Natural killer cell (primary cell): ENCODE measurements at regions not wholly inside any gene's neighbourhood (a gene's known extent, or its start where the extent isn't known, plus 50 kb on each side); places are given as distances from the start of the nearest gene placed in this dataset.

Experiments
- ATAC-seq, 3 donors: fragments of 150-1000 bp in 2 of 3; fragments of 200-7000 bp in 1 of 3; cut with Tn5 transposase; 1 replicate in 1 of 3; 2 replicates in 2 of 3; pipeline ENCODE4 v1.10.0; 2021; ENCODE audit warnings: mild to moderate bottlenecking in 2 of 3, moderate library complexity in 2 of 3
- DNase-seq, 2 donors: peaks; one replicate each; pipeline versions ENCODE4 v3.0.0 to v3.0.0-alpha.2; 2013 to 2021; ENCODE audit warnings: mixed read lengths in 1 of 2
- H3K27ac ChIP-seq: one replicate; pipeline ENCODE4 v1.5.1; 2013; ENCODE audit warnings: mild to moderate bottlenecking, low read length
- H3K27me3 ChIP-seq: one replicate; pipeline ENCODE4 v1.6.1; 2013; ENCODE audit warnings: low read length; ENCODE audit not compliant: control insufficient read depth, insufficient read depth
- H3K36me3 ChIP-seq: one replicate; pipeline ENCODE4 v1.6.1; 2013; ENCODE audit warnings: low read length; ENCODE audit not compliant: control insufficient read depth, insufficient read depth
- H3K4me1 ChIP-seq: one replicate; pipeline ENCODE4 v1.6.1; 2013; ENCODE audit warnings: low read length; ENCODE audit not compliant: control insufficient read depth, insufficient read depth
- H3K4me3 ChIP-seq: one replicate; pipeline ENCODE4 v1.5.1; 2013; ENCODE audit warnings: low read length
- H3K9me3 ChIP-seq: one replicate; pipeline ENCODE4 v1.6.1; 2013; ENCODE audit warnings: low read length; ENCODE audit not compliant: control insufficient read depth, insufficient read depth
- H3K27ac Mint-ChIP-seq, 2 donors: one replicate each; pipeline ENCODE4 v1.8.0; 2022; ENCODE audit warnings: mild to moderate bottlenecking in 2 of 2, mixed read lengths in 2 of 2, moderate library complexity in 1 of 2
- H3K27me3 Mint-ChIP-seq, 2 donors: one replicate each; pipeline ENCODE4 v1.8.0; 2022; ENCODE audit warnings: low read depth in 2 of 2, mixed read lengths in 2 of 2
- H3K36me3 Mint-ChIP-seq: one replicate; pipeline ENCODE4 v1.8.0; 2022; ENCODE audit warnings: mixed read lengths
- H3K4me1 Mint-ChIP-seq, 2 donors: one replicate each; pipeline ENCODE4 v1.8.0; 2022; ENCODE audit warnings: mixed read lengths in 2 of 2
- H3K4me3 Mint-ChIP-seq: one replicate; pipeline ENCODE4 v1.8.0; 2022; ENCODE audit warnings: mild to moderate bottlenecking, moderate library complexity, mixed read lengths
- H3K9me3 Mint-ChIP-seq, 2 donors: one replicate each; pipeline ENCODE4 v1.8.0; 2022; ENCODE audit warnings: mixed read lengths in 2 of 2
- WGBS: methylation state at CpG from one replicate; pipeline ENCODE4 v1.1.7; 2013; ENCODE audit warnings: missing lambda C conversion rate; ENCODE audit not compliant: insufficient coverage; 5-methylcytosine and 5-hydroxymethylcytosine counted together
- intact Hi-C: fragments of 100-400 bp; cut with micrococcal nuclease; formaldehyde crosslinking; loops from one replicate; pipeline ENCODE4 v1.14.2; 2022
- TF ChIP-seq, protein P1 (sequence below): fragments of 200-600 bp; IDR thresholded peaks from one replicate; pipeline ENCODE4 v1.8.0; 2022; ENCODE audit warnings: antibody characterized with exemption

GRCh38 chr12:131500564-131500963 lies 210.3 kb upstream of the SFSWAP start:
- Mint-ChIP-seq H3K27me3 (no peaks in the 10 kb centered on the region), H3K27ac (no peak overlapping the region), H3K9me3 (no peaks in the 10 kb centered on the region), H3K36me3 (no peaks in the 10 kb centered on the region), H3K4me3 (no peak overlapping the region), H3K4me1 (no peaks in the 10 kb centered on the region)
- 91% methylated on average over 8 of the region's 10 CpGs for WGBS
- intact Hi-C loops: no loop called here
- H3K4me3 ChIP-seq: no peak overlapping the region
- ATAC-seq (no peak), DNase-seq (no peak)
- TF ChIP-seq, protein P1, sequence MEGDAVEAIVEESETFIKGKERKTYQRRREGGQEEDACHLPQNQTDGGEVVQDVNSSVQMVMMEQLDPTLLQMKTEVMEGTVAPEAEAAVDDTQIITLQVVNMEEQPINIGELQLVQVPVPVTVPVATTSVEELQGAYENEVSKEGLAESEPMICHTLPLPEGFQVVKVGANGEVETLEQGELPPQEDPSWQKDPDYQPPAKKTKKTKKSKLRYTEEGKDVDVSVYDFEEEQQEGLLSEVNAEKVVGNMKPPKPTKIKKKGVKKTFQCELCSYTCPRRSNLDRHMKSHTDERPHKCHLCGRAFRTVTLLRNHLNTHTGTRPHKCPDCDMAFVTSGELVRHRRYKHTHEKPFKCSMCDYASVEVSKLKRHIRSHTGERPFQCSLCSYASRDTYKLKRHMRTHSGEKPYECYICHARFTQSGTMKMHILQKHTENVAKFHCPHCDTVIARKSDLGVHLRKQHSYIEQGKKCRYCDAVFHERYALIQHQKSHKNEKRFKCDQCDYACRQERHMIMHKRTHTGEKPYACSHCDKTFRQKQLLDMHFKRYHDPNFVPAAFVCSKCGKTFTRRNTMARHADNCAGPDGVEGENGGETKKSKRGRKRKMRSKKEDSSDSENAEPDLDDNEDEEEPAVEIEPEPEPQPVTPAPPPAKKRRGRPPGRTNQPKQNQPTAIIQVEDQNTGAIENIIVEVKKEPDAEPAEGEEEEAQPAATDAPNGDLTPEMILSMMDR: no peak
- no peaks in the 10 kb centered on the region for H3K27me3 ChIP-seq
- no peak overlapping the region for H3K27ac ChIP-seq
- no peaks in the 10 kb centered on the region for H3K4me1 ChIP-seq
- H3K9me3 ChIP-seq: no peaks in the 10 kb centered on the region
- H3K36me3 ChIP-seq: no peaks in the 10 kb centered on the region

- H3K27me3 Mint-ChIP-seq: peaks cover 0 to 10% of the 10 kb centered on the region in 2 donors
- H3K27ac Mint-ChIP-seq: no peak overlapping the region
- DNase-seq: no peak
- intact Hi-C loops: no loop called here
- WGBS: 59% methylated on average over 9 of the region's 9 CpGs
- H3K4me3 Mint-ChIP-seq: no peak overlapping the region
- Histone ChIP-seq H3K36me3 (no peaks in the 10 kb centered on the region), H3K9me3 (no peaks in the 10 kb centered on the region), H3K4me1 (peaks cover 14% of the 10 kb centered on the region), H3K27me3 (no peaks in the 10 kb centered on the region), H3K27ac (no peak overlapping the region), H3K4me3 (no peak overlapping the region)
- TF ChIP-seq, protein P1: no peak
- H3K4me1 Mint-ChIP-seq: peaks cover 0 to 9% of the 10 kb centered on the region in 2 donors
- H3K36me3 Mint-ChIP-seq: no peaks in the 10 kb centered on the region
- no peaks in the 10 kb centered on the region for H3K9me3 Mint-ChIP-seq
- no peak for ATAC-seq
Measured at GRCh38 chr12:131505561-131505960, 205.3 kb upstream of the SFSWAP start.

- Histone ChIP-seq H3K9me3 (no peaks in the 10 kb centered on the region), H3K27me3 (no peaks in the 10 kb centered on the region), H3K36me3 (no peaks in the 10 kb centered on the region), H3K4me1 (peaks cover 22% of the 10 kb centered on the region), H3K27ac (no peak overlapping the region), H3K4me3 (no peak overlapping the region)
- intact Hi-C loops: no loop called here
- Mint-ChIP-seq H3K4me3 (no peak overlapping the region), H3K27me3 (peaks cover 0 to 10% of the 10 kb centered on the region in 2 donors), H3K36me3 (no peaks in the 10 kb centered on the region), H3K27ac (no peak overlapping the region), H3K9me3 (no peaks in the 10 kb centered on the region), H3K4me1 (peaks cover 7 to 17% of the 10 kb centered on the region in 2 donors)
- WGBS: 63% methylated on average over 6 of the region's 6 CpGs
- TF ChIP-seq, protein P1: no peak
- DNase-seq (no peak), ATAC-seq (no peak)
Measured at GRCh38 chr12:131506426-131506825, 204.5 kb upstream of the SFSWAP start.

GRCh38 chr12:131507094-131507493 lies 203.8 kb upstream of the SFSWAP start:
- Histone ChIP-seq H3K4me1 (peaks cover 29% of the 10 kb centered on the region), H3K36me3 (no peaks in the 10 kb centered on the region), H3K9me3 (no peaks in the 10 kb centered on the region), H3K4me3 (no peak overlapping the region), H3K27ac (no peak overlapping the region), H3K27me3 (no peaks in the 10 kb centered on the region)
- ATAC-seq: no peak
- TF ChIP-seq, protein P1: no peak
- H3K9me3 Mint-ChIP-seq: no peaks in the 10 kb centered on the region
- DNase-seq: no peak
- peaks cover 0 to 10% of the 10 kb centered on the region in 2 donors for H3K27me3 Mint-ChIP-seq
- H3K4me3 Mint-ChIP-seq: no peak overlapping the region
- peaks cover 11 to 23% of the 10 kb centered on the region in 2 donors for H3K4me1 Mint-ChIP-seq
- intact Hi-C loops: no loop called here
- no peak overlapping the region for H3K27ac Mint-ChIP-seq
- 95% methylated on average over 4 of the region's 4 CpGs for WGBS
- H3K36me3 Mint-ChIP-seq: no peaks in the 10 kb centered on the region
